HEK293 (cell line): ENCODE measurements at regions not wholly inside any gene's neighbourhood (a gene's known extent, or its start where the extent isn't known, plus 50 kb on each side); places are given as distances from the start of the nearest gene placed in this dataset.

ENCODE experiments used
- CTCF ChIA-PET: fragments of 350-600 bp; formaldehyde crosslinking; extraction: SDS; loops from one replicate; lab custom pipeline; 2021; ENCODE audit warnings: antibody characterized with exemption; lab: Yijun Ruan, JAX
- POLR2A ChIA-PET: fragments of 300-600 bp; formaldehyde crosslinking; extraction: SDS; loops from one replicate; lab custom pipeline; 2020; ENCODE audit warnings: antibody characterized with exemption, inconsistent platforms; lab: Yijun Ruan, JAX
- H3K27ac ChIP-seq: fragments of 200-500 bp; sonication (Bioruptor generic); 2 replicates; pipeline ENCODE4 v1.5.1; 2014; ENCODE audit warnings: low read depth, low read length, control low read depth, inconsistent platforms; ENCODE audit errors: extremely low read depth
- H3K36me3 ChIP-seq, 2 experiments: fragments of 200-500 bp in 1 of 2; sonication (Bioruptor generic) in 1 of 2; 1 replicate in 1 of 2; 2 replicates in 1 of 2; pipeline ENCODE4 v1.5.1; 2014 to 2017; ENCODE audit warnings: inconsistent platforms in 2 of 2, low read length in 2 of 2; ENCODE audit not compliant: control insufficient read depth in 2 of 2, insufficient read depth in 1 of 2
- H3K4me1 ChIP-seq: fragments of 200-500 bp; sonication (Bioruptor generic); 2 replicates; pipeline ENCODE4 v1.5.1; 2014; ENCODE audit warnings: mild to moderate bottlenecking, low read length, inconsistent platforms; ENCODE audit not compliant: control insufficient read depth, insufficient read depth
- H3K4me3 ChIP-seq: 2 replicates; pipeline ENCODE4 v1.5.1; 2011; ENCODE audit warnings: low read depth, mild to moderate bottlenecking, control low read depth, low read length, moderate library complexity
- H3K9me3 ChIP-seq: fragments of 200-500 bp; sonication (Bioruptor generic); 2 replicates; pipeline ENCODE4 v1.5.1; 2014; ENCODE audit warnings: low read depth, low read length, inconsistent platforms; ENCODE audit not compliant: control insufficient read depth, insufficient read depth
- BCL11A ChIP-seq: fragments of 450-650 bp; formaldehyde crosslinking; IDR thresholded peaks from 2 replicates; pipeline ENCODE4 v1.5.1; 2016; ENCODE audit warnings: low read depth, missing biosample characterization, missing genetic modification characterization
- EGR2 ChIP-seq: fragments of 450-650 bp; formaldehyde crosslinking; IDR thresholded peaks from 2 replicates; pipeline ENCODE4 v1.5.1; 2016; ENCODE audit warnings: low read depth, missing biosample characterization, missing genetic modification characterization
- HOXA7 ChIP-seq: sonication (generic); formaldehyde crosslinking; IDR thresholded peaks from 2 replicates; pipeline ENCODE4 v1.8.1; 2022; ENCODE audit warnings: missing genetic modification reagents, borderline replicate concordance
- INSM2 ChIP-seq: fragments of 450-650 bp; formaldehyde crosslinking; IDR thresholded peaks from 2 replicates; pipeline ENCODE4 v1.5.1; 2016; ENCODE audit warnings: missing biosample characterization, missing genetic modification characterization
- SCRT2 ChIP-seq: fragments of 450-650 bp; formaldehyde crosslinking; IDR thresholded peaks from 2 replicates; pipeline ENCODE4 v1.5.1; 2016; ENCODE audit warnings: missing biosample characterization, missing genetic modification characterization
- ZFP37 ChIP-seq: fragments of 450-650 bp; formaldehyde crosslinking; IDR thresholded peaks from 2 replicates; pipeline ENCODE4 v1.5.1; 2016; ENCODE audit warnings: missing biosample characterization, missing genetic modification characterization
- ZFP69B ChIP-seq: fragments of 450-650 bp; formaldehyde crosslinking; IDR thresholded peaks from 2 replicates; pipeline ENCODE4 v1.5.1; 2016; ENCODE audit warnings: missing biosample characterization, missing genetic modification characterization
- ZNF10 ChIP-seq: fragments of 450-650 bp; formaldehyde crosslinking; IDR thresholded peaks from 2 replicates; pipeline ENCODE4 v1.5.1; 2017; ENCODE audit warnings: missing biosample characterization, missing genetic modification characterization
- ZNF132 ChIP-seq: fragments of 450-650 bp; formaldehyde crosslinking; IDR thresholded peaks from 2 replicates; pipeline ENCODE4 v1.5.1; 2017; ENCODE audit warnings: missing biosample characterization, missing genetic modification characterization, borderline replicate concordance
- ZNF155 ChIP-seq: fragments of 450-650 bp; formaldehyde crosslinking; IDR thresholded peaks from 2 replicates; pipeline ENCODE4 v1.5.1; 2016; ENCODE audit warnings: missing biosample characterization, missing genetic modification characterization
- ZNF292 ChIP-seq: fragments of 450-650 bp; formaldehyde crosslinking; IDR thresholded peaks from 2 replicates; pipeline ENCODE4 v1.5.1; 2016; ENCODE audit warnings: low read depth, missing biosample characterization, missing genetic modification characterization, borderline replicate concordance
- ZNF302 ChIP-seq: fragments of 450-650 bp; formaldehyde crosslinking; IDR thresholded peaks from 2 replicates; pipeline ENCODE4 v1.5.1; 2016; ENCODE audit warnings: missing biosample characterization, missing genetic modification characterization, low read depth
- ZNF530 ChIP-seq: fragments of 450-650 bp; formaldehyde crosslinking; IDR thresholded peaks from 2 replicates; pipeline ENCODE4 v1.5.1; 2016; ENCODE audit warnings: low read depth, missing biosample characterization, missing genetic modification characterization
- ZNF549 ChIP-seq: fragments of 450-650 bp; IDR thresholded peaks from 2 replicates; pipeline ENCODE4 v1.5.1; 2018; ENCODE audit warnings: missing biosample characterization, missing genetic modification characterization, mild to moderate bottlenecking, inconsistent platforms, moderate library complexity
- ZNF600 ChIP-seq: fragments of 450-650 bp; formaldehyde crosslinking; IDR thresholded peaks from 2 replicates; pipeline ENCODE4 v1.5.1; 2016; ENCODE audit warnings: missing biosample characterization, missing genetic modification characterization
- ZNF626 ChIP-seq: fragments of 450-650 bp; sonication (Bioruptor Pico); formaldehyde crosslinking; IDR thresholded peaks from 2 replicates; pipeline ENCODE4 v1.5.1; 2018; ENCODE audit warnings: missing biosample characterization, missing genetic modification characterization, inconsistent platforms
- ZNF639 ChIP-seq: fragments of 450-650 bp; formaldehyde crosslinking; IDR thresholded peaks from 2 replicates; pipeline ENCODE4 v1.5.1; 2016; ENCODE audit warnings: missing biosample characterization, missing genetic modification characterization
- ZNF791 ChIP-seq: fragments of 450-650 bp; formaldehyde crosslinking; IDR thresholded peaks from 2 replicates; pipeline ENCODE4 v1.5.1; 2016; ENCODE audit warnings: missing biosample characterization, missing genetic modification characterization
- TF ChIP-seq, protein P1 (sequence below): fragments of 450-650 bp; formaldehyde crosslinking; IDR thresholded peaks from 2 replicates; pipeline ENCODE4 v1.5.1; 2016; ENCODE audit warnings: missing biosample characterization, missing genetic modification characterization

GRCh38 chr2:75317802-75318201, 118.5 kb upstream of the TACR1 start:
- Histone ChIP-seq H3K9me3 (no peaks in the 10 kb centered on the region), H3K4me3 (no peak overlapping the region), H3K36me3 (no peaks in the 10 kb centered on the region), H3K27ac (no peak overlapping the region), H3K4me1 (no peaks in the 10 kb centered on the region)
- POLR2A ChIA-PET: no interaction called here
- CTCF ChIA-PET: interaction anchor here (0.7 kb wide), 1 partner anchor 49 kb away, joined by 3 read pairs; no protein-coding TSS in a partner anchor
- TF ChIP-seq ZFP37 (tag by site-specific recombination) (no peak), ZNF132 (tag by site-specific recombination) (no peak), ZNF10 (no peak), EGR2 (tag by site-specific recombination) (no peak), ZNF791 (tag by site-specific recombination) (no peak)
- TF ChIP-seq, all 188 proteins: peak for 0

- H3K4me1 ChIP-seq: no peaks in the 10 kb centered on the region
- H3K9me3 ChIP-seq: no peaks in the 10 kb centered on the region
- TF ChIP-seq INSM2 (no peak), ZNF292 (tag by site-specific recombination) (no peak), ZNF549 (no peak), ZFP69B (tag by site-specific recombination) (no peak), HOXA7 (CRISPR knock-in tag) (no peak), ZNF155 (tag by site-specific recombination) (no peak), ZNF302 (no peak), ZNF639 (tag by site-specific recombination) (no peak), ZNF600 (no peak), ZNF530 (tag by site-specific recombination) (no peak)
- TF ChIP-seq, protein P1, sequence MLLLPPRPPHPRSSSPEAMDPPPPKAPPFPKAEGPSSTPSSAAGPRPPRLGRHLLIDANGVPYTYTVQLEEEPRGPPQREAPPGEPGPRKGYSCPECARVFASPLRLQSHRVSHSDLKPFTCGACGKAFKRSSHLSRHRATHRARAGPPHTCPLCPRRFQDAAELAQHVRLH: no peak
- TF ChIP-seq, all 188 proteins: peak for 0
- ChIA-PET CTCF (no interaction called here), POLR2A (no interaction called here)
- Histone ChIP-seq H3K4me3 (no peak overlapping the region), H3K36me3 (no peaks in the 10 kb centered on the region), H3K27ac (no peak overlapping the region)
Measured at GRCh38 chr2:75317316-75317715, 118.0 kb upstream of the TACR1 start.

- Histone ChIP-seq H3K4me3 (no peak overlapping the region), H3K27ac (no peak overlapping the region), H3K4me1 (no peaks in the 10 kb centered on the region), H3K36me3 (no peaks in the 10 kb centered on the region), H3K9me3 (no peaks in the 10 kb centered on the region)
- POLR2A ChIA-PET: no interaction called here
- TF ChIP-seq SCRT2 (no peak), ZNF292 (tag by site-specific recombination) (no peak), ZNF626 (tag by site-specific recombination) (no peak), BCL11A (tag by site-specific recombination) (no peak)
- CTCF ChIA-PET: interaction anchor here (0.6 to 1.1 kb wide), 3 partner anchors 23 to 90 kb away, joined by 3 to 5 read pairs (median 3); no protein-coding TSS in a partner anchor
Measured at GRCh38 chr2:75315436-75315835, 116.1 kb upstream of the TACR1 start.
